ENCODE measurements at regions not wholly inside any gene's neighbourhood (a gene's known extent, or its start where the extent isn't known, plus 50 kb on each side); places are given as distances from the start of the nearest gene placed in this dataset.

DNA sequence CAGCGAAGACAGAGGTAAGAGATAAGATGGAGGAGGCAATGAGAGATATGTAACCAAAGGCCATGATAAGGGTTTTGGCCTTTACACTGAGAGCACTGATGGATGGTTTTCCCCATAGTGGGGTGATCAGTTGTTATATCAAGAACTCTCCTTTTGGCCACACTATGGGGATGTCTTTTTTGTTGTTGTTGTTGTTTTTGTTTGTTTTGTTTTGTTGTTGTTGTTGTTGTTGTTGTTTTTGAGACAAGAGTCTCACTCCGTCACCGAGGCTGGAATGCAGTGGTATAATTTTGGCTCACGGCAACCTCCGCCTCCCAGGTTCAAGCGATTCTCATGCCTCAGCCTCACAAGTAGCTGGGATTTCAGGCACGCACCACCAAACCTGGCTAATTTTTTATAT lies 244.8 kb upstream of the DYNLRB2 start:
- DNase-seq (ENCODE audit: extremely low spot score) = no peak

DNA sequence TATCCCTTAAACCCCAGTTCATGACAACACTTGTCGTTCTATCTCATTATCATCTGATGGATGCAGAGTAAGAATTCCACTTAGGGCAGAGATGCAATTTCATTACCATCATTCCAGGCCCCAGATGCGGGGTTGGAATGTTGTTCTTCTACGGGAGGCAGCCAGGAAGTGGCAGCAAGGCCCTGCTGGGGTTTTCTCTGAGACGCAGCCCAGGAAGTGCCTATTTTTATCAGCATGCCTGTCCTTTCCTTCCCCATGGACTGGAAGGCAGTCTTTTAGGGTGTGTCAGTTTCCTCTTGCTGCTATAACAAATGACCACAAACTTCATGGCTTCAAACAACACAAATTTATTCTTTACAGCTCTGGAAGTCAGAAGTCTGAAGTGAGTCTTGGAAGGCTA lies 246.6 kb upstream of the DYNLRB2 start:
- DNase-seq (ENCODE audit: extremely low spot score) = no peak

More for the DNA sequence above, 244.8 kb upstream of the DYNLRB2 start:
- 98% methylated on average over 7 of the region's 7 CpGs for WGBS
- no peaks in the 10 kb centered on the region for H3K4me1 ChIP-seq (ENCODE audit: insufficient read depth)
- no peak overlapping the region for H3K27ac ChIP-seq (ENCODE audit: low read depth)
- no peak overlapping the region for H3K4me3 ChIP-seq (ENCODE audit: low read depth, low read length)
- H3K36me3 ChIP-seq (ENCODE audit: insufficient read depth) = no peaks in the 10 kb centered on the region

DNA sequence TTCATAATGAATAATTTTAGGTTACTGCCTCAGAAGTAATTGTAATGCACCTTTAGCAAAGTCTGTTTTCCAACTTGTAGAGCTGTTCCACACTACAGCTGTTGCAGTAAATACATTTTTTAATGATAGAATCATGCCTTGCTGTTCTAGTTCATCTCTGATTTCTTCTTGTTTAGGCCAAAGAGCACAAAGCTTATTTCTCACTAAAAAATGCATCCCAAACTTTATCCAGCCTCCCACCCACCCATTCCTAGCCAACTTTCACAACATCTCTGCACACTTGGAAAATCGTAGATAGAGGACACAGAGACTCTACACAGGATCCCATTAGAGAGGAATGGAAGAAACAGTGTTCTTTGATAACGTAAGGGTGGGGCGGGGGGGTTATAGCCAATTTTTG lies 252.2 kb upstream of the DYNLRB2 start:
- H3K27ac ChIP-seq (ENCODE audit: low read depth) = no peak overlapping the region
- H3K36me3 ChIP-seq (ENCODE audit: insufficient read depth) = no peaks in the 10 kb centered on the region
- 78% methylated on average over 3 of the region's 3 CpGs for WGBS
- H3K4me1 ChIP-seq (ENCODE audit: insufficient read depth) = peaks cover 2% of the 10 kb centered on the region
- H3K4me3 ChIP-seq (ENCODE audit: low read depth, low read length) = no peak overlapping the region
- DNase-seq (ENCODE audit: extremely low spot score) = no peak

More for the DNA sequence above, 246.6 kb upstream of the DYNLRB2 start:
- Histone ChIP-seq H3K4me3 (ENCODE audit: low read depth, low read length) (no peak overlapping the region), H3K36me3 (ENCODE audit: insufficient read depth) (no peaks in the 10 kb centered on the region), H3K4me1 (ENCODE audit: insufficient read depth) (no peaks in the 10 kb centered on the region), H3K27ac (ENCODE audit: low read depth) (no peak overlapping the region)
- WGBS = 81% methylated on average over 4 of the region's 4 CpGs

DNA sequence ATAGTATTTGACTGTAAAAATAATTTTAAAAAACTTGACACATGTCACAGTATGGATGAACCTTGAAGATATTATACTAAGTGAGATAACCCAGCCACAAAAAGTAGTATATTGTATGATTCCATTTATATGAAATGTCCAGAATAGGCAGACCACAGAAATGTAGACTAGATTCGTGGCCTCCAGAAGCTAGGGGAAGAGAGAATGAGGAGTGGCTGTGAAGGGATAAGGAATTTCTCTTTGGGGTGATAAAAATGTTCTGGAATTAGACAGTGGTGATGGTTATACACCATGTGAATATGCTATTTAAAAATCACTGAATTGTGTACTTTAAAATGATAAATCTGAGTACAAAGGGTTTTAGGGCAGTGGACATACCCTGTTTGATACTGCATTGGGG lies 253.1 kb upstream of the DYNLRB2 start:
- H3K36me3 ChIP-seq (ENCODE audit: insufficient read depth) = no peaks in the 10 kb centered on the region
- H3K4me1 ChIP-seq (ENCODE audit: insufficient read depth) = peaks cover 2% of the 10 kb centered on the region
- WGBS = 54% methylated on average over 1 of the region's 1 CpG
- H3K4me3 ChIP-seq (ENCODE audit: low read depth, low read length) = no peak overlapping the region
- no peak overlapping the region for H3K27ac ChIP-seq (ENCODE audit: low read depth)
- no peak for DNase-seq (ENCODE audit: extremely low spot score)

DNA sequence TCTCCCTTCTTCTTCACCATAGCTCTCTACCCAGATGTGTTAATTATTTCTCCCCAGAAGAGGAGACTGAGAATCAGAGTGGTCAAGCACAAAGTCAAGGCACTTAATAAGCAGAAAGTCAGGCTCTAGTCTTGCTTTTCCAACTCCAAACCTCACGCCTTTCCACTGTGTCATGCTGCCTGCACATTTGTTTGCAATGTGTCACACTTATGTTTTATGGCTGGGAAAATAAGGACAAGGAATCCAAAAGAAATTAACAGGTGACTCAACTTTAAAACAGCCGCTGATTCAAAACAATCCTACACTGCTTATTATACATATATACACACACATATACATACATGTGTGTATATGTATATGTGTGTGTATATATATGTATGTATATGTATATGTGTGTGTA lies 255.7 kb upstream of the DYNLRB2 start:
- Histone ChIP-seq H3K4me1 (ENCODE audit: insufficient read depth) (peaks cover 2% of the 10 kb centered on the region), H3K27ac (ENCODE audit: low read depth) (no peak overlapping the region), H3K4me3 (ENCODE audit: low read depth, low read length) (no peak overlapping the region), H3K36me3 (ENCODE audit: insufficient read depth) (no peaks in the 10 kb centered on the region)
- DNase-seq (ENCODE audit: extremely low spot score) = no peak
- 82% methylated on average over 2 of the region's 2 CpGs for WGBS

DNA sequence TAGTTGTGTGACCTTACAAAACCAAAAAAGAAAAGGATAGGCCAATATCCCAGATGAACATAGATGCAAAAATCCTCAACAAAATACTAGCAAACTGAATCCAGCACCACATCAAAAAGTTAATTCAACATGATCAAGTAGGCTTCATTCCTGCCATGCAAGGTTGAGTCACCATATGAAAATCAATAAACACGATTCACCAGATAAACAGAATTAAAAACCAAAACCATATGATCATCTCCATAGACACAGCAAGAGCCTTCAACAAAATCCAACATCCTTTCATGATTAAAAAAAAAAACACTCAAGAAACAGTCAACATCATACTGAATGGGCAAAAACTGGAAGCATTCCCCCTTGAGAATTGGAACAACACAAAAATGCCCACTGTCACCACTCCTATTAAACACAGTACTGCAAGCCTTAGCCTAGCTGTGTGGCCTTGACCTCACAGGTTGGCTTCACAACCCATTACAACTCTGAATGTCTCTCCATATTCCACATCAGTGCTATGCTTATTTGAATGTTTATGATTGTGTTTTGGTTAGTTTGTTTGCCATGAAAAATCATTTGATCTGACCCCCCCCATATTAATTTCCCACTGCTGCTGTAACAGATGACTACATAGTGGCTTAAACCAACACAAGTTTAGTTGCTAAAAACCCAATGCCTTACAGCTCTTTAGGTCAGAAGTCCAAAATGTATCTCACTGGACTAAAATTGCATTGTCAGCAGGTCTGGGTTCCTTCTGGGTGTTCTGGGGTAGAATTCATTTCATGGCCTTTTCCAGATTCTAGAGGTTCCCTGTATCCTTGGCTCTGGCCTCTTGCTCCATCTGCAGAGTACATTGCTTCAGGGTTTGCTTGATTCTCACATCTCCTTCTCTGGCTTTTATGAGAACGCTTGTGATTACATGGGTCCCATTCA lies 257.1 kb upstream of the DYNLRB2 start:
- 82% methylated on average over 2 of the region's 2 CpGs for WGBS
- Histone ChIP-seq H3K36me3 (ENCODE audit: insufficient read depth) (no peaks in the 10 kb centered on the region), H3K4me1 (ENCODE audit: insufficient read depth) (peaks cover 2% of the 10 kb centered on the region), H3K27ac (ENCODE audit: low read depth) (no peak overlapping the region), H3K4me3 (ENCODE audit: low read depth, low read length) (no peak overlapping the region)
- DNase-seq (ENCODE audit: extremely low spot score) = no peak

DNA sequence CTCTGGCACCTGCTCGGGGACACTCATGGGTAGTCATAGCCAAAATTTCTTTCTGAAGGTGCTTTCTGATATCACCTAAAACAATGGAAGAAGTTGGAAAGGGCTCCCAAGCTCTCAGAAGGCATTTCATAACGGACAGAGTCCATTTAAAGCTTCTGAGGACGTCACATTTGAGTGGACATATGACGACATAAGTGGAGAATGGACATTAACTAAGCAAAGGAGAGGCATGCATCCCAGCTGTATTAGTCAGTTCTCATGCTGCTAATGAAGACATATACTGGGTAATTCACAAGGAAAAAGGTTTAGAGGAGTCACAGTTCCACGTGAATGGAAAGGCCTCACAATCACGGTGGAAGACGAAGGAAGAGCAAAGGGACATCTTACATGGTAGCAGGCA lies 260.2 kb upstream of the DYNLRB2 start:
- Histone ChIP-seq H3K4me3 (ENCODE audit: low read depth, low read length) (no peak overlapping the region), H3K27ac (ENCODE audit: low read depth) (no peak overlapping the region), H3K36me3 (ENCODE audit: insufficient read depth) (no peaks in the 10 kb centered on the region), H3K4me1 (ENCODE audit: insufficient read depth) (peaks cover 2% of the 10 kb centered on the region)
- DNase-seq (ENCODE audit: extremely low spot score) = no peak
- WGBS = 93% methylated on average over 7 of the region's 7 CpGs

DNA sequence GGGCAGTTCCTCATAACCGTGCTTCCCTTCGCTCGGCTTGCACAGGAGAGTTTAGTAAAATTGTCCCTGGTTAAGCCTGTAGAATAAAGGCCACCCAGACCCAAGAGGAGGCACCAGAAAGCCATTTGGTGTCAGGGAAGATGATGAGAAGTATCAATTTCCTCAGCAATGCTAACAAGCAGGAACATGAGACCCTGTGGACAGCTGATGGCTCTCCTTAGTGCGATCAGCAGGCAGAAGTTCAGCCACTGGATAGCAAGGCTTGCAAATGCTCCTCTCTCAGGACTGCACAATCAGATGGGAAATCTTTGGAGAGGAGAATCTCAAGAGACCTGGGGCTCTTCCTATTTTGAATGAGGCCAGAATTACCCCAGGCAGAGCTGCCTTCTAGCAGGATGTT lies 261.1 kb upstream of the DYNLRB2 start:
- no peaks in the 10 kb centered on the region for H3K36me3 ChIP-seq (ENCODE audit: insufficient read depth)
- no peak overlapping the region for H3K27ac ChIP-seq (ENCODE audit: low read depth)
- 78% methylated on average over 4 of the region's 4 CpGs for WGBS
- peaks cover 2% of the 10 kb centered on the region for H3K4me1 ChIP-seq (ENCODE audit: insufficient read depth)
- DNase-seq (ENCODE audit: extremely low spot score) = no peak
- H3K4me3 ChIP-seq (ENCODE audit: low read depth, low read length) = no peak overlapping the region

DNA sequence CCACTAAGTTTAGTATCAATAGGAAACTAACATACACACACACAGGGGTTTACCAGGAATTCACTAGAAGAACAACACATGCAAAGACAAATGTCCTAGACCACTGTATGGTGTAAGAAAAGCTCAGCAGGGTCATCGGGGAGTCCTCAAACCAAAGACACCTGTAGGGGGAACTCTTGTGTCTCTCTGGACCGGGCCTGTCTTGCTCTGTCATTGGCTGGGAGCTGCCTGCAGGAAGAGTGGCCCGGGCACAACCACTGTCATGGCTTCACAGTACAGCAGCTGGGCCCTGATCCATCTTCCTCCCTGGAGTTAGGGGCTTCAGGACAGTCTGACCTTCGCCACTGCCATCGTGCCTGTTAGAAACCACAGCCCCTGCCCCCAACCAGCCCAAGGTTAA lies 263.6 kb upstream of the DYNLRB2 start:
- Histone ChIP-seq H3K4me3 (ENCODE audit: low read depth, low read length) (no peak overlapping the region), H3K27ac (ENCODE audit: low read depth) (no peak overlapping the region), H3K36me3 (ENCODE audit: insufficient read depth) (no peaks in the 10 kb centered on the region), H3K4me1 (ENCODE audit: insufficient read depth) (no peaks in the 10 kb centered on the region)
- DNase-seq (ENCODE audit: extremely low spot score) = no peak
- WGBS = 56% methylated on average over 5 of the region's 5 CpGs

DNA sequence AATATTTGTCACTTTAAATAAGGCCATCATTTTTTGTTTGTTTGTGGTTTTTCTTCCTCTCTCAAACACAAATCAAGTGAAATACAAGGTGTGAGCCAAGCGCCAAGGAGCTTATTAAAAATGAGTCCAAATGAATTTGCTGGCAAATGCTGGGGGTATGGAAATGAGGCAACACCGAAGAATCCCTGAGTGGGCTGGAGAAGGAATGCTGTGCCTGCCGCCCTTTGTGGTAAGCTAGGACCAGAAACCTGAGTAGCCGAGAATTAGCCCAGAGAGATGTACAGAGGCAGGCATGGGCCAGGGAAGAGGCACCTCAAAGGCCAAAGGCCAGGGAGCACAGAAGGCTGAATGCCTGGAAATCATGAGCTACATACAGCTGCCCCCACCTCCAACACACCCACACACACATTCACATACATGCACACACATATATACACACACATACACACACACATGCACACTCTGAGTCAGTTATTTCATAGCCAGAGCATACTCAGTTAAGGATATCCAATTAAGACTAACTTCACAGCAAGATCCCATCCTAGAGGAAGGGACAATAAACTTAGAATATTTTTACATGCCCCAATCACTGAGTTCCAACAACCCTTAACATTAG lies 266.1 kb upstream of the DYNLRB2 start:
- Histone ChIP-seq H3K36me3 (ENCODE audit: insufficient read depth) (no peaks in the 10 kb centered on the region), H3K27ac (ENCODE audit: low read depth) (no peak overlapping the region), H3K4me1 (ENCODE audit: insufficient read depth) (no peaks in the 10 kb centered on the region), H3K4me3 (ENCODE audit: low read depth, low read length) (no peak overlapping the region)
- 84% methylated on average over 4 of the region's 4 CpGs for WGBS
- DNase-seq (ENCODE audit: extremely low spot score) = no peak

DNA sequence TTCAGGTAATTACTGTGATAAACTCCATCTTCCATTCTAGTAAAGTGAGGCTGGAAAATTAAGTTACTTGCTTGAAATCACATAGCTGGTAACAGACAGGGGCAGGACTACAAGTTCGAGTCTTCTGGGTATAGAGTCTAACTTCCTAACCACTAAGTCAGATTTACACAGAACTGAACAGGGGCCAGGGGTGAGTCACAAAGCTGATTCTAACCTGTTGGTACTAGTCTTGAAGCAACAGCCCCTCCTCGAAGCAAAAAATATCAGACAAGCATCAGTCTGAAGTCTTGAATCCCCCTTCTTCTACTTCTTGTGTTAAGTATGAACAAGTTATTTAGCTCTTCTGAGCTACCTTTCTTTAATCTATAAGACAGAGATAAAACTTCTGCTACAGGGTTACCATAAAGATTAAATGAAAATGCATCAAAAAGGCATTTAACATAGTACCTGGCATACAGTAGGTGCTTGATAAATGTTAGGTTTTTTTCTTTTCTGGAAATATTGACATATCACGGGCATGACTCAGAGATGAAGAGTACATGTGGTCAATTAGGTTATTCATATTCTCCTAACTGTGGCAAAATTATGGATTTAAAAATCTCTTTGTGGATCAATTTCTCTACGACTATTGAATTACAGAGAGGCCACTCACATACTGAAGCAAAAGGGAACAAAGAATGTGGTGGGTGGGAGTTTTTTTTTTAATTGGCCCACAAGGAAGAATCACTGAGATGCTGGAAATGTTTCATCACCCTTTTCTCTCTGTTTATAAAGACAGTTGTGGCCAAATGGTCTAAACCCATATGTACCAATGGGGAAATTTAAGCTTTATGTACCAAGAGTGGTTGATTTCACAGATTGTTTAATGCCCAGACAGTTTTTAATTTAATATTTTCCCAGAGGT lies 266.9 kb upstream of the DYNLRB2 start:
- no peaks in the 10 kb centered on the region for H3K36me3 ChIP-seq (ENCODE audit: insufficient read depth)
- no peak overlapping the region for H3K4me3 ChIP-seq (ENCODE audit: low read depth, low read length)
- WGBS = 86% methylated on average over 4 of the region's 4 CpGs
- no peak for DNase-seq (ENCODE audit: extremely low spot score)
- H3K4me1 ChIP-seq (ENCODE audit: insufficient read depth) = no peaks in the 10 kb centered on the region
- no peak overlapping the region for H3K27ac ChIP-seq (ENCODE audit: low read depth)

DNA sequence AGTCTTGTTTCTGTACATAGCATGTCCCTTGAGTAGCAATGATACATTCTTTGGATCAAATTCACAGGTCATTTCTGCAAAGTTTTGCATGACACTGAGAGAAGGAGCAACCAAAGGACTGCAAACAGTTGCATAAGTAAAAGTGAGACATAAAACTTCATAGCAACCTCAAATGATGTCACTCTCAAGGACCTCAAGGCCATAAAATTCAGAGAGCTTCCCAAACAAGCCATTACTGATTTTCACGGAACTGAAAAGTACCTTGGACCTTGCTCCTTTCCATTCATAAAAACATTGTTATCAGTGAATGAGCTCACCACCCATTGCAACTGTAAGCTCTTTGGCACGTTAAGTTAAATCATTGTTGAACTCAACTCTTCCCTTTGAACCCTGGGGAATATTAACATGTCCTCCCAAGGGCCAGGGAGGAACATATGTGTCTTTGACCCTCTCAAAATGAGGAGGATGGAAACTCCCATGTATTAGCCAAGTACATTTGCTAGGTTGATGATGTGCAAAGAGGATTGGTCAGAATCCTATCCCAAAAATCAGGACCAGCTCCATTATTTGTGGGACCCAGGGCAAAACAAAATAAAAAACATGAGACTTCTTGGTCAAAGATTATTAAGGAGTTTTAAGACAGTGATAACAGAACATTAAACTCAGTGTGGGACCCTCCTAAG lies 275.0 kb upstream of the DYNLRB2 start:
- Histone ChIP-seq H3K4me1 (ENCODE audit: insufficient read depth) (no peaks in the 10 kb centered on the region), H3K36me3 (ENCODE audit: insufficient read depth) (no peaks in the 10 kb centered on the region), H3K27ac (ENCODE audit: low read depth) (no peak overlapping the region), H3K4me3 (ENCODE audit: low read depth, low read length) (no peak overlapping the region)
- WGBS = 36% methylated on average over 2 of the region's 2 CpGs
- DNase-seq (ENCODE audit: extremely low spot score) = peak; percentile 20

Measured in urinary bladder (tissue), 3 donors.